HAP-1 (cell line): ENCODE measurements at regions not wholly inside any gene's neighbourhood (a gene's known extent, or its start where the extent isn't known, plus 50 kb on each side); places are given as distances from the start of the nearest gene placed in this dataset.

Source experiments
- DNase-seq, 2 experiments: peaks; one replicate each; pipeline ENCODE4 v3.0.0-alpha.2; 2016 to 2020; ENCODE audit warnings: low spot score in 2 of 2
- H3K27me3 ChIP-seq: fragments of 250-450 bp; sonication (Bioruptor Pico); 2 replicates; pipeline ENCODE4 v1.5.1; 2020; ENCODE audit warnings: low read depth, mild to moderate bottlenecking, moderate library complexity
- H3K36me3 ChIP-seq: fragments of 250-450 bp; sonication (Bioruptor Pico); replicated peaks from 2 replicates; pipeline ENCODE4 v1.5.1; 2020; ENCODE audit warnings: mild to moderate bottlenecking
- H3K4me1 ChIP-seq: fragments of 250-450 bp; sonication (Bioruptor Pico); 2 replicates; pipeline ENCODE4 v1.5.1; 2020; ENCODE audit warnings: mild to moderate bottlenecking
- H3K4me3 ChIP-seq: fragments of 250-450 bp; sonication (Bioruptor Pico); 2 replicates; pipeline ENCODE4 v1.5.1; 2020; ENCODE audit warnings: mild to moderate bottlenecking, moderate library complexity
- H3K9me3 ChIP-seq: fragments of 250-450 bp; sonication (Bioruptor Pico); 2 replicates; pipeline ENCODE4 v1.5.1; 2020; ENCODE audit warnings: mild to moderate bottlenecking, moderate library complexity
- in situ Hi-C: fragments of 300-500 bp; cut with MboI; formaldehyde crosslinking; loops from 3 replicates; pipeline ENCODE4 v1.14.3; 2020; ENCODE audit warnings: low sequenced_read_pairs, inconsistent platforms, mixed read lengths

- DNase-seq: no peak
- H3K27me3 ChIP-seq: no peaks in the 10 kb centered on the region
- no peaks in the 10 kb centered on the region for H3K36me3 ChIP-seq
- no peak overlapping the region for H3K4me3 ChIP-seq
- no peaks in the 10 kb centered on the region for H3K9me3 ChIP-seq
- no peaks in the 10 kb centered on the region for H3K4me1 ChIP-seq
- in situ Hi-C loops: loop anchor here (25.0 kb wide), 2 partner anchors 439 to 689 kb away; no protein-coding TSS in a partner anchor
These were observed 66.7 kb upstream of the EZH2 start for GRCh38 chr7:148950806-148951205.

- no peaks in the 10 kb centered on the region for H3K27me3 ChIP-seq
- H3K4me3 ChIP-seq: no peak overlapping the region
- H3K9me3 ChIP-seq: no peaks in the 10 kb centered on the region
- in situ Hi-C loops: no loop called here
- no peak for DNase-seq
- H3K4me1 ChIP-seq: peaks cover 3% of the 10 kb centered on the region
- H3K36me3 ChIP-seq: no peaks in the 10 kb centered on the region
These were observed 61.1 kb upstream of the EZH2 start for GRCh38 chr7:148944935-148945934.

GRCh38 chr7:148941598-148942275, 57.6 kb upstream of the EZH2 start:
- Histone ChIP-seq H3K4me1 (peaks cover 12% of the 10 kb centered on the region), H3K36me3 (no peaks in the 10 kb centered on the region), H3K9me3 (no peaks in the 10 kb centered on the region), H3K27me3 (no peaks in the 10 kb centered on the region), H3K4me3 (peak overlapping the region; percentile 55)
- peak; percentile 90 for DNase-seq
- in situ Hi-C loops: no loop called here

GRCh38 chr7:148940702-148941597, 56.9 kb upstream of the EZH2 start:
- Histone ChIP-seq H3K4me3 (peak overlapping the region; percentile 55), H3K36me3 (no peaks in the 10 kb centered on the region), H3K27me3 (no peaks in the 10 kb centered on the region), H3K9me3 (no peaks in the 10 kb centered on the region), H3K4me1 (peaks cover 12% of the 10 kb centered on the region)
- in situ Hi-C loops: no loop called here
- peak; percentile 71 to 79 for DNase-seq

GRCh38 chr7:148939128-148939755, 55.2 kb upstream of the EZH2 start:
- in situ Hi-C loops: no loop called here
- Histone ChIP-seq H3K4me3 (no peak overlapping the region), H3K27me3 (no peaks in the 10 kb centered on the region), H3K4me1 (peaks cover 12% of the 10 kb centered on the region), H3K36me3 (no peaks in the 10 kb centered on the region), H3K9me3 (no peaks in the 10 kb centered on the region)
- no peak for DNase-seq

GRCh38 chr7:148935451-148935850, 51.4 kb upstream of the EZH2 start:
- Histone ChIP-seq H3K27me3 (no peaks in the 10 kb centered on the region), H3K4me1 (peaks cover 11% of the 10 kb centered on the region), H3K9me3 (no peaks in the 10 kb centered on the region), H3K36me3 (no peaks in the 10 kb centered on the region), H3K4me3 (no peak overlapping the region)
- in situ Hi-C loops: no loop called here
- DNase-seq: no peak
